PFSK-1 (cell line): ENCODE measurements at regions not wholly inside any gene's neighbourhood (a gene's known extent, or its start where the extent isn't known, plus 50 kb on each side); places are given as distances from the start of the nearest gene placed in this dataset.

Experiments used
- FOXP2 ChIP-seq: optimal IDR thresholded peaks from 2 replicates; pipeline ENCODE3; 2011; ENCODE audit warnings: borderline replicate concordance, control low read depth, inconsistent platforms; ENCODE audit not compliant: insufficient read depth; ENCODE audit errors: extremely low read length, extremely low read depth
- POLR2AphosphoS5 ChIP-seq: IDR thresholded peaks from 2 replicates; pipeline ENCODE4 v1.6.1; 2012; ENCODE audit warnings: low read depth, mild to moderate bottlenecking, control low read depth, low read length, moderate library complexity
- SIN3A ChIP-seq: IDR thresholded peaks from 2 replicates; pipeline ENCODE4 v1.6.1; 2012; ENCODE audit warnings: mild to moderate bottlenecking, low read length, moderate library complexity, borderline replicate concordance; ENCODE audit not compliant: insufficient read depth
- TAF1 ChIP-seq: IDR thresholded peaks from 2 replicates; pipeline ENCODE4 v1.6.1; 2012; ENCODE audit warnings: low read length, control low read depth, borderline replicate concordance; ENCODE audit not compliant: insufficient read depth
- TF ChIP-seq, protein P1 (sequence below), 2 experiments: IDR thresholded peaks; 2 replicates each; pipeline versions ENCODE4 v1.6.1 to v1.8.0; 2011 to 2012; ENCODE audit warnings: low read depth in 2 of 2, low read length in 2 of 2, control low read depth in 1 of 2, inconsistent platforms in 1 of 2, mild to moderate bottlenecking in 1 of 2, moderate library complexity in 1 of 2; ENCODE audit not compliant: insufficient read depth in 1 of 2

DNA sequence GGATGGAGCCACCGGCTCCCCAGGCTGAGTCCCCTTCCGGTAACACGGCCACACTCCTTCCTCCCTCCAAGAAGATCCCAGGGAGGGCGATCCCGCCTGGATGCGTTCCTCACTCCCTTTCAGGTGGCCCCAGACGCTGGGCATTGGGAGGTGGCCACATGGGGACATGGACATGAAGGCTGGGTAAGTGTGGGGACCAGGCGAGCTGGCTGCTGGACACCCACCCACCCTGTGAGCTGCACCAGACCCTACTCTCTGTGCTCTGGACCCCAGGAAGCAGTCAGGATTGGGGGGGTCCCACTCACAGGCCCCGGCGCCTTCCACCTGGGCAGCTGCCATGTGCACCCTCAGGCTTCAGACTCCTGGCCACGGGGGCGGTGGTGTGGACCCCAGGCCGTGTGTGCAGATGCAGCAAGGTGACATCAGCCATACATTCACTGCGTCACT, 932.8 kb downstream of the BRD1 start:
- TF ChIP-seq SIN3A (no peak), POLR2AphosphoS5 (no peak), TAF1 (no peak), FOXP2 (no peak)
- TF ChIP-seq, protein P1, sequence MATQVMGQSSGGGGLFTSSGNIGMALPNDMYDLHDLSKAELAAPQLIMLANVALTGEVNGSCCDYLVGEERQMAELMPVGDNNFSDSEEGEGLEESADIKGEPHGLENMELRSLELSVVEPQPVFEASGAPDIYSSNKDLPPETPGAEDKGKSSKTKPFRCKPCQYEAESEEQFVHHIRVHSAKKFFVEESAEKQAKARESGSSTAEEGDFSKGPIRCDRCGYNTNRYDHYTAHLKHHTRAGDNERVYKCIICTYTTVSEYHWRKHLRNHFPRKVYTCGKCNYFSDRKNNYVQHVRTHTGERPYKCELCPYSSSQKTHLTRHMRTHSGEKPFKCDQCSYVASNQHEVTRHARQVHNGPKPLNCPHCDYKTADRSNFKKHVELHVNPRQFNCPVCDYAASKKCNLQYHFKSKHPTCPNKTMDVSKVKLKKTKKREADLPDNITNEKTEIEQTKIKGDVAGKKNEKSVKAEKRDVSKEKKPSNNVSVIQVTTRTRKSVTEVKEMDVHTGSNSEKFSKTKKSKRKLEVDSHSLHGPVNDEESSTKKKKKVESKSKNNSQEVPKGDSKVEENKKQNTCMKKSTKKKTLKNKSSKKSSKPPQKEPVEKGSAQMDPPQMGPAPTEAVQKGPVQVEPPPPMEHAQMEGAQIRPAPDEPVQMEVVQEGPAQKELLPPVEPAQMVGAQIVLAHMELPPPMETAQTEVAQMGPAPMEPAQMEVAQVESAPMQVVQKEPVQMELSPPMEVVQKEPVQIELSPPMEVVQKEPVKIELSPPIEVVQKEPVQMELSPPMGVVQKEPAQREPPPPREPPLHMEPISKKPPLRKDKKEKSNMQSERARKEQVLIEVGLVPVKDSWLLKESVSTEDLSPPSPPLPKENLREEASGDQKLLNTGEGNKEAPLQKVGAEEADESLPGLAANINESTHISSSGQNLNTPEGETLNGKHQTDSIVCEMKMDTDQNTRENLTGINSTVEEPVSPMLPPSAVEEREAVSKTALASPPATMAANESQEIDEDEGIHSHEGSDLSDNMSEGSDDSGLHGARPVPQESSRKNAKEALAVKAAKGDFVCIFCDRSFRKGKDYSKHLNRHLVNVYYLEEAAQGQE (IDR thresholded peaks at IDR 0.05; ENCODE audit: insufficient read depth in 1 of 2, low read depth in 2 of 2, low read length in 2 of 2): no peak
